ENCODE measurements at regions not wholly inside any gene's neighbourhood (a gene's known extent, or its start where the extent isn't known, plus 50 kb on each side); places are given as distances from the start of the nearest gene placed in this dataset.

- no peak for TF ChIP-seq PPARA (CRISPR knock-in tag; IDR thresholded peaks at IDR 0.05; ENCODE audit: borderline replicate concordance)
- TF ChIP-seq CREB5 (CRISPR knock-in tag; IDR thresholded peaks at IDR 0.05; ENCODE audit: low read depth): no peak
- no peak for TF ChIP-seq ARNTL (CRISPR knock-in tag; IDR thresholded peaks at IDR 0.05; ENCODE audit: borderline replicate concordance, low read depth)
- no peak for TF ChIP-seq TSHZ2 (CRISPR knock-in tag; IDR thresholded peaks at IDR 0.05)
- TF ChIP-seq TCF4 (CRISPR knock-in tag; IDR thresholded peaks at IDR 0.05; ENCODE audit: borderline replicate concordance): no peak
- no peak for TF ChIP-seq CSDC2 (CRISPR knock-in tag; IDR thresholded peaks at IDR 0.05)
- TF ChIP-seq ZFP3 (CRISPR knock-in tag; IDR thresholded peaks at IDR 0.05): no peak
- TF ChIP-seq ZNF70 (CRISPR knock-in tag; IDR thresholded peaks at IDR 0.05): no peak
- no peak for TF ChIP-seq ZNF565 (CRISPR knock-in tag; conservative IDR thresholded peaks at IDR 0.05; ENCODE audit: low read depth)
- no peak for TF ChIP-seq GLIS3 (CRISPR knock-in tag; IDR thresholded peaks at IDR 0.05)
- TF ChIP-seq POU6F1 (CRISPR knock-in tag; IDR thresholded peaks at IDR 0.05; ENCODE audit: borderline replicate concordance, low read depth): no peak
- no peak for TF ChIP-seq BACH2 (CRISPR knock-in tag; IDR thresholded peaks at IDR 0.05; ENCODE audit: borderline replicate concordance)
- no peak for TF ChIP-seq TOX (CRISPR knock-in tag; IDR thresholded peaks at IDR 0.05; ENCODE audit: borderline replicate concordance)
- TF ChIP-seq ZNF8 (CRISPR knock-in tag; IDR thresholded peaks at IDR 0.05): no peak
- TF ChIP-seq ZC3H10 (CRISPR knock-in tag; IDR thresholded peaks at IDR 0.05): no peak
- no peak for TF ChIP-seq ZFP30 (CRISPR knock-in tag; IDR thresholded peaks at IDR 0.05)
- TF ChIP-seq ESRRG (CRISPR knock-in tag; IDR thresholded peaks at IDR 0.05): no peak
- no peak for TF ChIP-seq CSRNP3 (CRISPR knock-in tag; IDR thresholded peaks at IDR 0.05)
- no peak for TF ChIP-seq ISL1 (CRISPR knock-in tag; IDR thresholded peaks at IDR 0.05)
- no peak for TF ChIP-seq PATZ1 (CRISPR knock-in tag; IDR thresholded peaks at IDR 0.05; ENCODE audit: borderline replicate concordance)
- no peak for ATAC-seq
Observed at GRCh38 chr18:44584900-44585299, 95.8 kb upstream of the SETBP1 start.

GRCh38 chr18:44586782-44587524 is 93.7 kb upstream of the SETBP1 start:
- no peak for TF ChIP-seq BACH2 (CRISPR knock-in tag; IDR thresholded peaks at IDR 0.05; ENCODE audit: borderline replicate concordance)
- no peak for TF ChIP-seq TOX (CRISPR knock-in tag; IDR thresholded peaks at IDR 0.05; ENCODE audit: borderline replicate concordance)
- no peak for TF ChIP-seq OSR1 (CRISPR knock-in tag; IDR thresholded peaks at IDR 0.05)
- TF ChIP-seq ISL1 (CRISPR knock-in tag; IDR thresholded peaks at IDR 0.05): 0 out of 2 replicates have a peak, but pooled peaks have one; percentile 10
- TF ChIP-seq ZNF8 (CRISPR knock-in tag; IDR thresholded peaks at IDR 0.05): no peak
- no peak for TF ChIP-seq ZC3H10 (CRISPR knock-in tag; IDR thresholded peaks at IDR 0.05)
- no peak for TF ChIP-seq TCF4 (CRISPR knock-in tag; IDR thresholded peaks at IDR 0.05; ENCODE audit: borderline replicate concordance)
- TF ChIP-seq ZNF70 (CRISPR knock-in tag; IDR thresholded peaks at IDR 0.05): no peak
- peak; percentile 11; the same call in 1 of the 3 replicates for ATAC-seq

All from SK-N-SH treated with all-trans-retinoic acid at 6 μM for 48 hours (cell line).